ENCODE measurements at regions not wholly inside any gene's neighbourhood (a gene's known extent, or its start where the extent isn't known, plus 50 kb on each side); places are given as distances from the start of the nearest gene placed in this dataset.

DNA sequence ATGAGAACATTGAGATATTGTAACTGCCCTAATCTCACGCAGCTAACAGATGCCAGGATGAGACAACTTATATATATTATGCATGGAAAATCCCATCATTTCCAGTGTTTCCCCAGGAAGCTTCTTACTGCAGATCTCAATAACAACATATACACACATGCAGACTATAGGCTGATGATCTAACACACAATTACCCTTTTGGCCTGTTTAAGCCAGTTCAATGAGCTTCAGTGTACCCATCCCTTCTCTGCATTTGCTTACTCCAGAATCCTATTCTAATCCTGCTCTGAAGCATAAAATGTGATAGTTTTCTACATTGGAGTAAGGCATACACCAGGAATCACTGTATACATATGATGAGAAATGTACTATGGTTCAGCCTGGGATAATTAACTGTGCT lies 489.4 kb downstream of the SUCLA2 start:
- Histone ChIP-seq H3K4me2 (ENCODE audit: low read depth, low read length, poor library complexity, severe bottlenecking) (no peak overlapping the region), H3K27ac (ENCODE audit: low read depth, low read length) (no peak overlapping the region), H3F3A (ENCODE audit: insufficient read depth) (no peaks in the 10 kb centered on the region), H3K36me3 (ENCODE audit: low read length) (no peaks in the 10 kb centered on the region), H2AFZ (ENCODE audit: low read depth, low read length, severe bottlenecking) (no peak overlapping the region), H3K9me2 (replicated peaks; ENCODE audit: insufficient read depth, low read length) (no peaks in the 10 kb centered on the region), H3K27me3 (ENCODE audit: low read length) (peaks cover 3% of the 10 kb centered on the region; the same call in 1 of the 2 replicates), H3K79me2 (ENCODE audit: insufficient read depth, low read length) (no peaks in the 10 kb centered on the region), H4K20me1 (ENCODE audit: low read depth, low read length) (no peaks in the 10 kb centered on the region), H3K9me3 (ENCODE audit: insufficient read depth, low read length) (peaks cover 3% of the 10 kb centered on the region; the same call in 1 of the 2 replicates), H3K4me3 (ENCODE audit: insufficient read depth, low read length, poor library complexity, severe bottlenecking) (no peak overlapping the region), H3K9ac (ENCODE audit: low read length) (no peak overlapping the region)
- TF ChIP-seq EZH2phosphoT487 (conservative IDR thresholded peaks at IDR 0.05; ENCODE audit: low read length): no peak
- TF ChIP-seq, protein P1, sequence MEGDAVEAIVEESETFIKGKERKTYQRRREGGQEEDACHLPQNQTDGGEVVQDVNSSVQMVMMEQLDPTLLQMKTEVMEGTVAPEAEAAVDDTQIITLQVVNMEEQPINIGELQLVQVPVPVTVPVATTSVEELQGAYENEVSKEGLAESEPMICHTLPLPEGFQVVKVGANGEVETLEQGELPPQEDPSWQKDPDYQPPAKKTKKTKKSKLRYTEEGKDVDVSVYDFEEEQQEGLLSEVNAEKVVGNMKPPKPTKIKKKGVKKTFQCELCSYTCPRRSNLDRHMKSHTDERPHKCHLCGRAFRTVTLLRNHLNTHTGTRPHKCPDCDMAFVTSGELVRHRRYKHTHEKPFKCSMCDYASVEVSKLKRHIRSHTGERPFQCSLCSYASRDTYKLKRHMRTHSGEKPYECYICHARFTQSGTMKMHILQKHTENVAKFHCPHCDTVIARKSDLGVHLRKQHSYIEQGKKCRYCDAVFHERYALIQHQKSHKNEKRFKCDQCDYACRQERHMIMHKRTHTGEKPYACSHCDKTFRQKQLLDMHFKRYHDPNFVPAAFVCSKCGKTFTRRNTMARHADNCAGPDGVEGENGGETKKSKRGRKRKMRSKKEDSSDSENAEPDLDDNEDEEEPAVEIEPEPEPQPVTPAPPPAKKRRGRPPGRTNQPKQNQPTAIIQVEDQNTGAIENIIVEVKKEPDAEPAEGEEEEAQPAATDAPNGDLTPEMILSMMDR (IDR thresholded peaks at IDR 0.05; ENCODE audit: insufficient read depth, low read length, poor library complexity, severe bottlenecking): no peak

DNA sequence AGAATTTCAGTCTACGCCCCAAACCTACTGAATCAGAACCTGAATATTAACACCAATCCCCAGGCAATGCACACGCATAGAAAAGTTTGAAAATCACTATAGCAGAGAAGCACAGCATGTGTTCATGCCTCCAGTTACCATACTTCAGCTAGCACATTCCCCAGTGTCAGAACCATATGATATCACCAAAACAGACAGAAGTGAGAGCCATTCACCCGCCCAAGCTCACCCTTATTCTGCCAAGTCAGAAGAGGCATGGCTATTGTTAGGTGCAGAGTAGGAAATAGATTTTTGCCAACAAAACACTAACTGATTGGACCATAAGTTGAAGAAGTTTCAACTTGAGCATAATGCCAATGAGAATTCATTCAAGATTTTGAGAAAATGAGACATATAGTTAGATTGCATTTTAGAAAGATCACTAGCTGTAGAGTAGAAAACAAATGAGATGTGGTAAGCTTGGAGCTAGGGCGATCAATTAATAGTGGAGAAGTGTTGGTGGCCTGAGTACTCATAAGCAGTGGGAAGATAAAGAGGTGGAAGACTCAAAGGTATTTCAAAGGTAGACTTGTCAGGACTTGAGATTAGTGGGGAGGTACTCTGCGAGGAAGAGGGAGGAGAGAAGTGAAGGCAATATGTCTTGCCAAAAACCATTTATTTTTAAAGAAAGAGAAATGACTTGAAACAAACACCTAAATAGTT lies 492.4 kb downstream of the SUCLA2 start:
- Histone ChIP-seq H3K36me3 (ENCODE audit: low read length) (no peaks in the 10 kb centered on the region), H3K27me3 (ENCODE audit: low read length) (no peaks in the 10 kb centered on the region), H4K20me1 (ENCODE audit: low read depth, low read length) (no peaks in the 10 kb centered on the region), H3K9me3 (ENCODE audit: insufficient read depth, low read length) (no peaks in the 10 kb centered on the region), H2AFZ (ENCODE audit: low read depth, low read length, severe bottlenecking) (no peak overlapping the region), H3F3A (ENCODE audit: insufficient read depth) (no peaks in the 10 kb centered on the region), H3K9me2 (replicated peaks; ENCODE audit: insufficient read depth, low read length) (no peaks in the 10 kb centered on the region), H3K27ac (ENCODE audit: low read depth, low read length) (no peak overlapping the region), H3K4me2 (ENCODE audit: low read depth, low read length, poor library complexity, severe bottlenecking) (no peak overlapping the region), H3K4me3 (ENCODE audit: insufficient read depth, low read length, poor library complexity, severe bottlenecking) (no peak overlapping the region), H3K9ac (ENCODE audit: low read length) (no peak overlapping the region), H3K79me2 (ENCODE audit: insufficient read depth, low read length) (no peaks in the 10 kb centered on the region)
- TF ChIP-seq EZH2phosphoT487 (conservative IDR thresholded peaks at IDR 0.05; ENCODE audit: low read length): no peak
- TF ChIP-seq, protein P1 (IDR thresholded peaks at IDR 0.05; ENCODE audit: insufficient read depth, low read length, poor library complexity, severe bottlenecking): no peak

GRCh38 chr13:47503475-47503874 lies 497.6 kb downstream of the SUCLA2 start:
- Histone ChIP-seq H3K9ac (ENCODE audit: low read length) (no peak overlapping the region), H3F3A (ENCODE audit: insufficient read depth) (no peaks in the 10 kb centered on the region), H3K4me2 (ENCODE audit: low read depth, low read length, poor library complexity, severe bottlenecking) (no peak overlapping the region), H3K27ac (ENCODE audit: low read depth, low read length) (no peak overlapping the region), H3K9me2 (replicated peaks; ENCODE audit: insufficient read depth, low read length) (no peaks in the 10 kb centered on the region), H2AFZ (ENCODE audit: low read depth, low read length, severe bottlenecking) (no peak overlapping the region), H3K9me3 (ENCODE audit: insufficient read depth, low read length) (no peaks in the 10 kb centered on the region), H3K4me3 (ENCODE audit: insufficient read depth, low read length, poor library complexity, severe bottlenecking) (no peak overlapping the region), H3K36me3 (ENCODE audit: low read length) (no peaks in the 10 kb centered on the region), H3K79me2 (ENCODE audit: insufficient read depth, low read length) (no peaks in the 10 kb centered on the region), H3K27me3 (ENCODE audit: low read length) (no peaks in the 10 kb centered on the region), H4K20me1 (ENCODE audit: low read depth, low read length) (no peaks in the 10 kb centered on the region)
- TF ChIP-seq, protein P1 (IDR thresholded peaks at IDR 0.05; ENCODE audit: insufficient read depth, low read length, poor library complexity, severe bottlenecking): no peak
- no peak for TF ChIP-seq EZH2phosphoT487 (conservative IDR thresholded peaks at IDR 0.05; ENCODE audit: low read length)
